Upper lobe of left lung (tissue), 6 donors: ENCODE measurements at regions not wholly inside any gene's neighbourhood (a gene's known extent, or its start where the extent isn't known, plus 50 kb on each side); places are given as distances from the start of the nearest gene placed in this dataset.

ENCODE experiments used
- ATAC-seq, 2 donors: fragments of 200-7000 bp; cut with Tn5 transposase; one replicate each; pipeline ENCODE4 v1.9.1; 2022; ENCODE audit warnings: mild to moderate bottlenecking in 2 of 2, moderate library complexity in 2 of 2; ENCODE audit not compliant: low FRiP score in 2 of 2
- DNase-seq, 2 donors: peaks; one replicate each; pipeline ENCODE4 v3.0.0-alpha.2; 2019 to 2020
- H3K27ac ChIP-seq, 4 donors: fragments of 200-600 bp; sonication (generic); one replicate each; pipeline ENCODE4 v1.5.1; 2016 to 2019
- H3K27me3 ChIP-seq, 4 donors: fragments of 200-600 bp; sonication (generic); one replicate each; pipeline ENCODE4 v1.5.1; 2017 to 2019
- H3K36me3 ChIP-seq, 4 donors: fragments of 200-600 bp; sonication (generic); one replicate each; pipeline ENCODE4 v1.5.1; 2016 to 2019
- H3K4me1 ChIP-seq, 4 donors: fragments of 200-600 bp; sonication (generic); one replicate each; pipeline ENCODE4 v1.5.1; 2018 to 2019
- H3K4me3 ChIP-seq, 4 donors: fragments of 200-600 bp; sonication (generic); one replicate each; pipeline ENCODE4 v1.5.1; 2017 to 2019; ENCODE audit warnings: mild to moderate bottlenecking in 2 of 4, moderate library complexity in 1 of 4
- H3K9me3 ChIP-seq, 4 donors: fragments of 200-600 bp; sonication (generic); one replicate each; pipeline ENCODE4 v1.5.1; 2018 to 2019
- CTCF ChIP-seq, 6 experiments: fragments of 450-650 bp in 4 of 6; fragments of 200-600 bp in 2 of 6; sonication (generic) in 2 of 6; IDR thresholded peaks; one replicate each; pipeline ENCODE4 v1.5.1; 2016 to 2019; ENCODE audit warnings: antibody characterized with exemption in 6 of 6
- EP300 ChIP-seq, 4 donors: sonication (generic); formaldehyde crosslinking; IDR thresholded peaks; one replicate each; pipeline ENCODE4 v1.5.1; 2017; ENCODE audit warnings: antibody characterized with exemption in 4 of 4, control low read depth in 2 of 4
- POLR2A ChIP-seq, 4 donors: fragments of 450-650 bp; IDR thresholded peaks; one replicate each; pipeline ENCODE4 v1.5.1; 2016 to 2017; ENCODE audit warnings: antibody characterized with exemption in 4 of 4, mild to moderate bottlenecking in 2 of 4
- POLR2AphosphoS5 ChIP-seq, 2 donors: sonication (generic); formaldehyde crosslinking; IDR thresholded peaks; one replicate each; pipeline ENCODE4 v1.5.1; 2017; ENCODE audit warnings: antibody characterized with exemption in 2 of 2
- whole genome bisulfite sequencing, 2 donors: methylation state at CpG; one replicate each; pipeline ENCODE4 v1.1.5; 2017 to 2018; 5-methylcytosine and 5-hydroxymethylcytosine counted together
- donor health status: DM: no; HTN: no; CAD: no; lungs with moderate emphysema.
- donor health status: DM: no; HTN: yes; CAD: no; lungs with severe emphysema.

GRCh38 chr18:73785300-73785699 is 362.3 kb downstream of the FBXO15 start:
- Histone ChIP-seq H3K27ac (no peak overlapping the region), H3K4me3 (no peak overlapping the region), H3K36me3 (no peaks in the 10 kb centered on the region), H3K9me3 (no peaks in the 10 kb centered on the region), H3K27me3 (no peaks in the 10 kb centered on the region), H3K4me1 (no peaks in the 10 kb centered on the region)
- ATAC-seq: no peak
- TF ChIP-seq POLR2AphosphoS5 (IDR thresholded peaks at IDR 0.05) (no peak), EP300 (IDR thresholded peaks at IDR 0.05) (no peak), POLR2A (IDR thresholded peaks at IDR 0.05) (no peak), CTCF (IDR thresholded peaks at IDR 0.05) (no peak)
- WGBS, 2 donors: 63 to 76% methylated on average over 1 of the region's 1 CpG
- no peak for DNase-seq

- H3K36me3 ChIP-seq: no peaks in the 10 kb centered on the region
- H3K4me3 ChIP-seq: no peak overlapping the region
- no peak for TF ChIP-seq EP300 (IDR thresholded peaks at IDR 0.05)
- TF ChIP-seq CTCF (IDR thresholded peaks at IDR 0.05): no peak
- TF ChIP-seq POLR2AphosphoS5 (IDR thresholded peaks at IDR 0.05): no peak
- no peak for TF ChIP-seq POLR2A (IDR thresholded peaks at IDR 0.05)
- DNase-seq: no peak
- H3K27me3 ChIP-seq: no peaks in the 10 kb centered on the region
- no peak overlapping the region for H3K27ac ChIP-seq
- H3K9me3 ChIP-seq: no peaks in the 10 kb centered on the region
- no peaks in the 10 kb centered on the region for H3K4me1 ChIP-seq
- 72 to 74% methylated on average over 8 of the region's 8 CpGs for WGBS, 2 donors
- ATAC-seq: no peak
Measured at GRCh38 chr18:73784853-73785252, 362.8 kb downstream of the FBXO15 start.

GRCh38 chr18:73782405-73782804 is 365.2 kb downstream of the FBXO15 start:
- ATAC-seq: no peak

GRCh38 chr18:73780218-73780617 is 367.4 kb downstream of the FBXO15 start:
- TF ChIP-seq POLR2AphosphoS5 (IDR thresholded peaks at IDR 0.05) (no peak), CTCF (IDR thresholded peaks at IDR 0.05) (no peak), POLR2A (IDR thresholded peaks at IDR 0.05) (no peak), EP300 (IDR thresholded peaks at IDR 0.05) (no peak)
- no peak for ATAC-seq

More at GRCh38 chr18:73782405-73782804, 365.2 kb downstream of the FBXO15 start:
- DNase-seq: no peak
- Histone ChIP-seq H3K4me1 (no peaks in the 10 kb centered on the region), H3K36me3 (no peaks in the 10 kb centered on the region), H3K27ac (no peak overlapping the region), H3K27me3 (no peaks in the 10 kb centered on the region), H3K4me3 (no peak overlapping the region), H3K9me3 (no peaks in the 10 kb centered on the region)
- TF ChIP-seq EP300 (IDR thresholded peaks at IDR 0.05) (no peak), POLR2AphosphoS5 (IDR thresholded peaks at IDR 0.05) (no peak), POLR2A (IDR thresholded peaks at IDR 0.05) (no peak), CTCF (IDR thresholded peaks at IDR 0.05) (no peak)
- WGBS, 2 donors: 79 to 83% methylated on average over 6 of the region's 6 CpGs

GRCh38 chr18:73778032-73778359 is 369.6 kb downstream of the FBXO15 start:
- TF ChIP-seq POLR2A (IDR thresholded peaks at IDR 0.05) (no peak), POLR2AphosphoS5 (IDR thresholded peaks at IDR 0.05) (no peak), EP300 (IDR thresholded peaks at IDR 0.05) (no peak), CTCF (IDR thresholded peaks at IDR 0.05) (no peak)
- no peak overlapping the region for H3K27ac ChIP-seq
- no peak overlapping the region for H3K4me3 ChIP-seq
- no peaks in the 10 kb centered on the region for H3K4me1 ChIP-seq
- H3K27me3 ChIP-seq: no peaks in the 10 kb centered on the region
- H3K36me3 ChIP-seq: no peaks in the 10 kb centered on the region
- ATAC-seq (no peak), DNase-seq (no peak)
- H3K9me3 ChIP-seq: no peaks in the 10 kb centered on the region
- WGBS, 2 donors: 22 to 37% methylated on average over 2 of the region's 2 CpGs

More at GRCh38 chr18:73780218-73780617, 367.4 kb downstream of the FBXO15 start:
- Histone ChIP-seq H3K27ac (no peak overlapping the region), H3K9me3 (no peaks in the 10 kb centered on the region), H3K27me3 (no peaks in the 10 kb centered on the region), H3K4me1 (no peaks in the 10 kb centered on the region), H3K4me3 (no peak overlapping the region), H3K36me3 (no peaks in the 10 kb centered on the region)
- DNase-seq: no peak
- WGBS, 2 donors: 83 to 85% methylated on average over 7 of the region's 7 CpGs
